PC-9 (cell line): ENCODE measurements at regions not wholly inside any gene's neighbourhood (a gene's known extent, or its start where the extent isn't known, plus 50 kb on each side); places are given as distances from the start of the nearest gene placed in this dataset.

Source experiments
- BruUV-seq: library from RNA; stranded (reverse); fragments of 400-500 nt; replicated peaks from 2 replicates; lab custom pipeline; 2021; lab: Mats Ljungman, UMichigan
- CTCF ChIA-PET: fragments of 300-600 bp; sonication (Branson Sonifier 250); formaldehyde crosslinking; loops from one replicate; lab custom pipeline; 2022; ENCODE audit warnings: antibody characterized with exemption; lab: Charles Lee
- POLR2A ChIA-PET: fragments of 300-600 bp; sonication (Branson Sonifier 250); formaldehyde crosslinking; loops from one replicate; lab custom pipeline; 2022; ENCODE audit warnings: antibody characterized with exemption; ENCODE audit not compliant: unreplicated experiment; lab: Charles Lee
- DNase-seq, 2 experiments: peaks; one replicate each; pipeline versions ENCODE4 v3.0.0 to v3.0.0-alpha.2; 2015 to 2022; ENCODE audit warnings: mixed read lengths in 1 of 2
- H2AFZ ChIP-seq: fragments of 200-600 bp; sonication (generic); 2 replicates; pipeline ENCODE4 v1.8.1; 2017; ENCODE audit warnings: antibody characterized with exemption
- H3F3A ChIP-seq: fragments of 200-600 bp; sonication (generic); 2 replicates; pipeline ENCODE4 v1.8.1; 2017; ENCODE audit warnings: antibody characterized with exemption, mild to moderate bottlenecking, low read depth; ENCODE audit not compliant: insufficient read depth
- H3K27ac ChIP-seq: fragments of 200-600 bp; sonication (generic); 2 replicates; pipeline ENCODE4 v1.6.1; 2016; ENCODE audit warnings: mixed run types
- H3K27me3 ChIP-seq: fragments of 200-600 bp; sonication (generic); 2 replicates; pipeline ENCODE4 v1.6.1; 2016; ENCODE audit warnings: low read depth, mixed run types; ENCODE audit not compliant: insufficient read depth
- H3K36me3 ChIP-seq: fragments of 200-600 bp; sonication (generic); 2 replicates; pipeline ENCODE4 v1.6.1; 2016; ENCODE audit warnings: low read depth, mixed run types
- H3K4me1 ChIP-seq: fragments of 200-600 bp; sonication (generic); replicated peaks from 2 replicates; pipeline ENCODE4 v1.6.1; 2016; ENCODE audit warnings: mixed run types; ENCODE audit not compliant: insufficient read depth
- H3K4me2 ChIP-seq: fragments of 200-600 bp; sonication (generic); 2 replicates; pipeline ENCODE4 v1.6.1; 2017; ENCODE audit warnings: mixed run types
- H3K4me3 ChIP-seq: fragments of 200-600 bp; sonication (generic); 2 replicates; pipeline ENCODE4 v1.6.1; 2016; ENCODE audit warnings: mixed run types
- H3K79me2 ChIP-seq: fragments of 200-600 bp; sonication (generic); 2 replicates; pipeline ENCODE4 v1.6.1; 2017; ENCODE audit warnings: low read depth, mixed run types
- H3K9me2 ChIP-seq: fragments of 200-600 bp; sonication (generic); 2 replicates; pipeline ENCODE4 v1.8.1; 2017; ENCODE audit warnings: mild to moderate bottlenecking; ENCODE audit not compliant: insufficient read depth
- H3K9me3 ChIP-seq: fragments of 200-600 bp; sonication (generic); 2 replicates; pipeline ENCODE4 v1.8.1; 2016; ENCODE audit warnings: low read depth; ENCODE audit not compliant: insufficient read depth
- H4K20me1 ChIP-seq: fragments of 200-600 bp; sonication (generic); 2 replicates; pipeline ENCODE4 v1.8.1; 2017; ENCODE audit not compliant: insufficient read depth
- EZH2 ChIP-seq: fragments of 200-600 bp; sonication (generic); IDR thresholded peaks from 2 replicates; pipeline ENCODE4 v1.8.0; 2017; ENCODE audit warnings: antibody characterized with exemption, low read depth
- intact Hi-C: fragments of 100-400 bp; cut with micrococcal nuclease; formaldehyde crosslinking; loops from one replicate; pipeline ENCODE4 v1.10.0; 2022; ENCODE audit not compliant: unreplicated experiment
- TF ChIP-seq, protein P1 (sequence below): fragments of 200-600 bp; sonication (generic); conservative IDR thresholded peaks from 2 replicates; pipeline ENCODE4 v1.6.1; 2017; ENCODE audit warnings: mixed run types, antibody characterized with exemption, mild to moderate bottlenecking, moderate library complexity

DNA sequence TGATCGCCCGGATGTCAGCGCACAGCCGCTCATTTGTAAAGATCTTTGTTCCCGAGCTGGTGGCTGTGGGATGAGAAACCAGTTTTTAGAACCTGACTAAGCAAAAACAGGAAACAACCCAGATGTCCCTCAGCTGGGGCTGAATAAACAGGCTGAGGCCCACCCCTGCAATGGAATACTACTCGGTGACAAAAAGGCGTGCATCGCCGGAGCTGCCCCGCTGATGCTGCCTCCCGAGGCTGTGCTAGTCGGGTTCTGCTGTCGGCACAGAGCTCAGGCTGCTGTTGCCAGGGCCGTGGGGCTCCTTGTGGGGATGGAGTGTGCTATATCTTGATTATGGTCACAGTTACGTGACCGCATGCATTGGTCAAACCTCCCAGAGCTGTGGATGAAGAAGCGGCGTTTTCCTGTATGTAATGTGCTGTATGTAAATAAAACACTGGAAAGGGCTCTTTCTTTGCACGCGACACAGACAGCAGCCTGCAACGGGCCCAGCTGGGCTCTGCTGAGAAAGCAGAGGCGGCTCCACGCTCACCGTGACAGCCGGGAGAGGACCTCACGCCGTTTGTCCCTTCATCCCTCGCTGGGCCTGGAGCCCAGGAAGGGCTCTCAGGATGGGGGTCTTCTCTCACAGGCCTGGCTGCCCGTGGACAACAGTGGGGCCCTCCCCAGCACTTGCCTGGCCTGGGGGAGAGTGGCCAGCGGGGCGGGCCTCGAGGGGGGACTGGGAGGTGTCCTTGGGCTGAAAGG lies 51.5 kb upstream of the RNU6ATAC start:
- Histone ChIP-seq H3F3A (no peaks in the 10 kb centered on the region), H3K27ac (no peak overlapping the region), H3K9me2 (no peaks in the 10 kb centered on the region), H3K4me2 (no peak overlapping the region), H3K9me3 (no peaks in the 10 kb centered on the region), H3K36me3 (no peaks in the 10 kb centered on the region), H3K27me3 (no peaks in the 10 kb centered on the region), H3K4me3 (no peak overlapping the region), H4K20me1 (no peaks in the 10 kb centered on the region), H3K4me1 (no peaks in the 10 kb centered on the region), H2AFZ (no peak overlapping the region), H3K79me2 (no peaks in the 10 kb centered on the region)
- TF ChIP-seq EZH2: no peak
- TF ChIP-seq, protein P1, sequence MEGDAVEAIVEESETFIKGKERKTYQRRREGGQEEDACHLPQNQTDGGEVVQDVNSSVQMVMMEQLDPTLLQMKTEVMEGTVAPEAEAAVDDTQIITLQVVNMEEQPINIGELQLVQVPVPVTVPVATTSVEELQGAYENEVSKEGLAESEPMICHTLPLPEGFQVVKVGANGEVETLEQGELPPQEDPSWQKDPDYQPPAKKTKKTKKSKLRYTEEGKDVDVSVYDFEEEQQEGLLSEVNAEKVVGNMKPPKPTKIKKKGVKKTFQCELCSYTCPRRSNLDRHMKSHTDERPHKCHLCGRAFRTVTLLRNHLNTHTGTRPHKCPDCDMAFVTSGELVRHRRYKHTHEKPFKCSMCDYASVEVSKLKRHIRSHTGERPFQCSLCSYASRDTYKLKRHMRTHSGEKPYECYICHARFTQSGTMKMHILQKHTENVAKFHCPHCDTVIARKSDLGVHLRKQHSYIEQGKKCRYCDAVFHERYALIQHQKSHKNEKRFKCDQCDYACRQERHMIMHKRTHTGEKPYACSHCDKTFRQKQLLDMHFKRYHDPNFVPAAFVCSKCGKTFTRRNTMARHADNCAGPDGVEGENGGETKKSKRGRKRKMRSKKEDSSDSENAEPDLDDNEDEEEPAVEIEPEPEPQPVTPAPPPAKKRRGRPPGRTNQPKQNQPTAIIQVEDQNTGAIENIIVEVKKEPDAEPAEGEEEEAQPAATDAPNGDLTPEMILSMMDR: no peak
- ChIA-PET CTCF (no interaction called here), POLR2A (no interaction called here)
- DNase-seq: no peak
- no TSS peak for BruUV-seq
- intact Hi-C loops: no loop called here

DNA sequence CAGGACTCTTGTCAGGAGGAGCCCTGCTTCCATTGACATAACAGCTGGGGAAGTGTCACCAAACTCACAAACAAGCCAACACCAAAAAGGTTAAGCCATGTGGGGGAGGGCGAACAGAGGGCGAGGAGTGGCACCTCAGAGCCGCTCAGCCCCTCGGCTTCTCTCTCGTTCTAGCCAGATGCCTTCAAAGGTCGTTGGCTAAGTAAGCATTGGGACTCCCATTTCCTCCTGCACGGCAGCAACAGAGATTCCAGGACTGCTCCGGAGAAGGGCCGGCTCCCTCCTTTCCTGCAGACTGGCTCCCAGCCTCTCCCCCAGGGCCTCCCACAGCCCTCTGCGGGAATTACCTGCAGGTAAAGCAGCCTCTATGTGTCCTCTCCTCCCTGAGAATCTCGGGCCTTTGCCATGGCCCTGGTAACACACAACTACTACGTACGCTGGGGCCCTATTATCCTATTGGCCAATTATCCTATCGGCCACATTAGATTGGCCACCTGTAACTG lies 52.1 kb upstream of the RNU6ATAC start:
- Histone ChIP-seq H3K4me2 (no peak overlapping the region), H3K4me3 (no peak overlapping the region), H3K27ac (no peak overlapping the region), H3K9me3 (no peaks in the 10 kb centered on the region), H3K79me2 (no peaks in the 10 kb centered on the region), H3K36me3 (no peaks in the 10 kb centered on the region), H2AFZ (no peak overlapping the region), H3K4me1 (no peaks in the 10 kb centered on the region), H3K27me3 (0 out of 2 replicates have a peak, but pooled peaks cover under 1% of the 10 kb centered on the region), H3K9me2 (no peaks in the 10 kb centered on the region), H3F3A (no peaks in the 10 kb centered on the region), H4K20me1 (no peaks in the 10 kb centered on the region)
- TF ChIP-seq, protein P1: no peak
- no peak for TF ChIP-seq EZH2
- DNase-seq: no peak
- no TSS peak for BruUV-seq
- intact Hi-C loops: no loop called here
- ChIA-PET CTCF (no interaction called here), POLR2A (no interaction called here)

DNA sequence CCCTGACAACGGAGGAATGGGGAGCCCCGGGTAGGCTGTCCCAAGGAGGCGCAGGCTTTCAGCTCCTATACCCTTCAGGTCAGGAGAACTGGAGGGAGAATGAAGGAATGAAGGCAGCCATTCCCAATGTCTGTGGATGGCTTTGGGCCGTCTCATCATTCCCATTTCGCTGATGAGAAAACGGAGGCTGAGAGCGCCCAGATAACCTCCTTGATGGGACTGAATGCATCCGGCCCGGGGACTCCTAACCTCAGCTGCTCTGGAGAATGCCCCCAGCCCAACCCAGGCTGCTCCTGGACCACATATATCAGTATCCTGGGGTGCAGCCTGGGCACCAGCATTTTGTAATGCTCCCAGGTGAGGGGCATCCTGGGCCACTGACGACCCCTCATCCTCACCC lies 52.6 kb upstream of the RNU6ATAC start:
- ChIA-PET CTCF (no interaction called here), POLR2A (no interaction called here)
- Histone ChIP-seq H3K36me3 (no peaks in the 10 kb centered on the region), H3F3A (no peaks in the 10 kb centered on the region), H3K27ac (no peak overlapping the region), H4K20me1 (no peaks in the 10 kb centered on the region), H3K27me3 (0 out of 2 replicates have a peak, but pooled peaks cover 5% of the 10 kb centered on the region), H3K4me2 (no peak overlapping the region), H3K9me2 (no peaks in the 10 kb centered on the region), H3K4me3 (no peak overlapping the region), H3K4me1 (no peaks in the 10 kb centered on the region), H3K79me2 (no peaks in the 10 kb centered on the region), H2AFZ (no peak overlapping the region), H3K9me3 (no peaks in the 10 kb centered on the region)
- intact Hi-C loops: no loop called here
- no peak for DNase-seq
- TF ChIP-seq, protein P1: no peak
- no peak for TF ChIP-seq EZH2
- BruUV-seq: no TSS peak
